ENCODE measurements at regions not wholly inside any gene's neighbourhood (a gene's known extent, or its start where the extent isn't known, plus 50 kb on each side); places are given as distances from the start of the nearest gene placed in this dataset.
"Not testable (repeated sequence)": the region's sequence is repeated elsewhere in the genome, so short reads cannot be mapped to it uniquely, and the experiment has no call there.

DNA sequence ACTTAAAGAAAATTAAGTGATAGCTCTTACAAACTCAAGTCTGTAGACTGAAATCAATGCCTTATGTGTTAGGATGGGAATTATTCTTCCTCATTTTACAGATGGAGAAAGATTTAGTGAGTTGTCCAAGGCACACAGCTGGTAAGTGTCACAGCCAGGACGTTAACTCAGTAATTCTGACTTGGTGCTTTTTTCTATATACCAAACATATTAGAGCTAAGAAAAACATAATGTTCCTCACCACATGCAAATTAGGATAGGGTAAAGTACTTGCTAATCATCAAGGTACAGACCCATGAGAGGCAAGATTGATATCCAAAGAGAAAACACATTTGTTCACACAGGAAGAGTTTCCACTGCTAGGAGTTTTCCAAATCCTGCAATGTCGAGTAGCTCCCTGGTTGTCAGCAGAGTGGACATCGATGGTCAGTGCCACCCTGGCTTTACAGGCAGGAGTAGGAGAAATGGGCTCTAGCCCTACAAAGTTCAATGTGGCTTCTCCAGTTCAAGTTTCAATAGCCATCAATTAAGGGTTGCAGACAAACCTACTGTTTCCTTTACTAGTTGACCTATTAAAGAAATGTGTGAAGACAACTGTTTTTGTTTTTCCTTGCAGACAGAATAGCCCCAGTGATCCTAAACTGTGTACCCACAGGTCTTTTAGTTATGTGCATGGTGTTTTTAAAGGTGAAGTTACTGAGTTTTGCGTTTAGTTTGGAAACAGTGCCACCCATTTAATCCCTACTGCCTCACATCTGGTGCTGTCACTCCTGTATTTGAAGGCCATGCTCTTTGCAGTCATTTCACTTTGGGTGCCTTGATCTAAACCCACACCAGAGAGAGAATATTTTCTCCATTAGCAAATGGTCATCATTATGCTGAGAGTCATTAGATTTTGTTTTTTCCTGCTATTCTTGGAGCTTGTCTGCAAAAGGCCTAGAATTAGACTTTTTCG, 460.8 kb upstream of the SMARCA2 start:
- no peak for DNase-seq (ENCODE audit: low read depth)

DNA sequence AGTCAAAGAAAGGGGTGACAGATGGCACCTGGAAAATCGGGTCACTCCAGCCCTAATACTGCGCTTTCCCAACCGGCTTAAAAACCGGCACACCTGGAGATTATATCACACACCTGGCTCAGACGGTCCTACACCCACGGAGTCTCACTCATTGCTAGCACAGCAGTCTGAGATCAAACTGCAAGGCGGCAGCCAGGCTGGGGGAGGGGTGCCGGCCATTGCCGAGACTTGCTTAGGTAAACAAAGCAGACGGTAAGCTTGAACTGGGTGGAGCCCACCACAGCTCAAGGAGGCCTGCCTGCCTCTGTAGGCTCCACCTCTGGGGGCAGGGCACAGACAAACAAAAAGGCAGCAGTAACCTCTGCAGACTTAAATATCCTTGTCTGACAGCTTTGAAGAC, 456.5 kb upstream of the SMARCA2 start:
- DNase-seq (ENCODE audit: low read depth) = not testable (repeated sequence)

DNA sequence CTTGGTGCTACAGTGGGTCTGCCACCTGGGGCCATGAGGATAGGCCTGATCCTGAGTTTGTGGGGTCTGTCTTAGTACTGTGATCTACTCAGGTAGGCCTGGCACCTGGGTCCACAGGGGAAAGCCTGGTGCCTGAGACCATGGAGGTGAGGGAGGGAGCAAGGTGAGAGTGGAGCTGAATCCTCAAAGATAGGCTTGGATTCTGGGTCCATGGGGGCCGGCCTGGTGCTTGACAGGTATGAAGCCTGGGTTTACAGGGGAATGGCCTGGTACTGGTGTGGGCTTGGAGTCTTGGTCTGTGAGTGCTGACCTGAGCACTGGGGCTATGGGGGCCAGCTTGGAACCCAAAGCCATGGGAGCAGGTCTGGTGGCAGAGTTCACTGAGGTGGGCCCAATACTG, 439.2 kb upstream of the SMARCA2 start:
- DNase-seq (ENCODE audit: low read depth) = no peak

GRCh38 chr9:1580215-1580614, 434.9 kb upstream of the SMARCA2 start:
- no peak for DNase-seq (ENCODE audit: low read depth)

GRCh38 chr9:1581926-1582325, 433.2 kb upstream of the SMARCA2 start:
- DNase-seq (ENCODE audit: low read depth) = no peak

- DNase-seq (ENCODE audit: low read depth) = no peak
Observed at GRCh38 chr9:1591310-1591709, 423.8 kb upstream of the SMARCA2 start.

GRCh38 chr9:1598270-1598669, 416.9 kb upstream of the SMARCA2 start:
- no peak for DNase-seq (ENCODE audit: low read depth)

DNA sequence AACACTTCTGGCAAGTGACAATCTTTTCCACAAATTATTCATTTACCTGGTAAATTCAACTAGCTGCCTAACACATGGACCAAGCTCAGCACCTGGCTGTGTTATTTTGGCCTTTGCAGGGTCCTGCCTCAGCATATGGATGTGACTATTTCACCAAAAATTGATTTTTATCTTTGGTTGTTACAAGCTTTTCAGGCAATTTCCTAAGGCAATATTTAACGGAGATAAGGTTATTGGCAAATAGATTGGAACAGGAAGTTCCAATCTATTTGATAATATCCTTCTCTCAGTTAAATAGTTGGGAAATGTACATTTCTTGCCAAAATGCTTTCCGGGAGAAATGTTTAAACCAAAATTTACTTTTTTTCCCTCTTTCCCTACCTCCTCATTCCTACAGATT, 415.2 kb upstream of the SMARCA2 start:
- DNase-seq (ENCODE audit: low read depth) = no peak

DNA sequence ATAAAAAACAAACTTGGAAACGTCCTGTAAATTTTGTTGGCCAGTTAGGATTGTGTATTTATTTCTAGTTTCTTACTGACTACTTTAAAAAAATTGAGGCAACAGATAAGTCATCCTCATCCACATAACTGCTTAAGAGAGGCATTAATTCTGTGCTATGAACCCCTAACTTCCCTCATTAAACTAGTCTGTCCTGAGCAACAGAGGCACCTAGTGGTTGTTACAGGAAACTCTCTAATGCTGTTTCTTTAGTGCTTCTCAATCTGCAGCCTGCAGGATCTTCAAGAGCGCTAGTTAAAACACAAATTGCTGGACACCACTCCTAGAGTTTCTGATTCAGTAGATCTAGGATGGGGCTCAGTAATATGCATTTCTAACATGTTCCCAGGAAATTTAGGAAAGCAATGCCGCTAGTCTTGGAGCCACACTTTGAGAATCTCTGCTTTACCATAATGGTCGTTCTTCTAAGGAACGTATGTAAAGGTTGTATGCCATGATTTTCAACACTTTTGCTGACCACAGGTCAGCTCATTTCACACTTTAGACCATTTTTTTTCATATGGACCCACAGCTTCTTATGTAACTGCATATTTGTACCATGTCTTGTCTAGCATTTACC, 410.1 kb upstream of the SMARCA2 start:
- no peak for DNase-seq (ENCODE audit: low read depth)

- DNase-seq (ENCODE audit: low read depth) = no peak
Observed at GRCh38 chr9:1606253-1606652, 408.9 kb upstream of the SMARCA2 start.

GRCh38 chr9:1612886-1613285, 402.3 kb upstream of the SMARCA2 start:
- DNase-seq (ENCODE audit: low read depth) = no peak

DNA sequence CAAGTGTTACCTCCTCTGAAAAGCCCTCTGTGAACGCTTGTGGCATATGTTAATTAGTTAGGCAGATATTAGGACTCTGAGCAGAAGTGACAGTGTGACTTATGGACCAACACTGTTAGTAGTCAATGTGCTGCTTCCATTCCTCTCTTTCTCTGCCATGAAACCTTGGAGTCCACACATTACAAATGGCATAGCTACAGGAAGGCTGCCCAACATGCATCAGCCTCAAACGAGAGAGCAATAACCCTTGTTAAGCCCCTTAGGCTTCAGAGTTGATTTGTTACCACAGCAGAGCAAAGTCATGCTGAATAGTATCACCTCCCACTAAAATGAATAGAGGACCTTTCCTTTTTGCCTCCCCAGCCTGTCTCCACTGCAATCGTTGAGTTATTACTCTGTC, 397.7 kb upstream of the SMARCA2 start:
- DNase-seq (ENCODE audit: low read depth) = no peak

DNA sequence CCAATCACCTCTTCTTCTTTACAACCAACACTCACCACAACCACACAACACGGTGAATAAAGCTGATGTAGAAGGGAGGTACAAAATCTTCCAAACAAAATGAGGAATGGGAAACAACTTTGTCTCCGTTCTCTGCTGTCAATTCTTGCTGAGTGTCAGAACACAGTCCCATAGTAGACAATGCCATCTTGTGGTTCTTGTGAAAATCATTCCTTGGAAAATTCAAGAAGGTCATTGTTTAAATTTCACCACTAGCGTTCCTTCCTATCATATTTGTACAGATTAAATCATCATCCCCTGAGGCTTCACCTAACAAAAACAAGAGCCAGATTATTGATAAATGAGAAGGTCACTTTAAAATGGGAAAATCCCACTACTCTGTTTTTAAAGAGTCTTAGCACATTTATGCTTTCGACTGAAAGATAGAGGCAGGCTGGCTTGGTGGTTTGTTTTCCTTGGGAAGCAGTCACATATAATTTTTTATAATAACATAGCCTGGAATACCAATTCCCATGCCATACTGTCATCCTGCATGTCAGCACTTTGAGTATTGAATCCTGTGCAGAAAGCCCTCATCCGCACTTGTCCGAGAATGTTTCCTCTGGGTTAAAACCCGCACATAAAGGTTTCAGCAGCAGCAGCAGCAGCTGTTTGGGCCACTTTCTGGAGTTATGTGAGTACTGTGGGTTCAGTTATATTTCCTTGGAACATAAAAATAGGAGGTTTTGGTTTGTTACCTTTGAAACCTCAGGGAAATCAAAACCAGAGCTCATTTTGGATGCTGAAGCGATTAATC, 395.0 kb upstream of the SMARCA2 start:
- DNase-seq (ENCODE audit: low read depth) = no peak

DNA sequence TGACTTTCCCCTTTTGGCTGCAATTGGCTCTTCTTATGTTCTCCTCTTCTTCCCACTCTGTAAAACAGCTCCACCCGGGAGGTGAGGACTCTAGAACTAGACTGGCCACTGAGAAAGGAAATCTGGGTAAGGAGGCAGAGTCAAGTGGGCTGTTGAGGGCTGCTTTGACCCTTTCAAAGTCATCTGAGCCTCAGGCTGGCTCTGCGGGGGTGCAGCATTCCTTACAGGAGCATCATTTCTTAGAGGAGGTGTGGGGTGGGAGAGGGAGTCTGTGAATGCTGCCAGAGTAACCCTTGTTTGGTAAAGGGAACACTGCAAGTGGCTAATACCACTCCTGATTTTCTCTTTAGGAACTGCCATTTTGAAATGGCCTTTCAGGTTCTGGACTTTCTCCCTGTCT, 377.7 kb upstream of the SMARCA2 start:
- no peak for DNase-seq (ENCODE audit: low read depth)

DNA sequence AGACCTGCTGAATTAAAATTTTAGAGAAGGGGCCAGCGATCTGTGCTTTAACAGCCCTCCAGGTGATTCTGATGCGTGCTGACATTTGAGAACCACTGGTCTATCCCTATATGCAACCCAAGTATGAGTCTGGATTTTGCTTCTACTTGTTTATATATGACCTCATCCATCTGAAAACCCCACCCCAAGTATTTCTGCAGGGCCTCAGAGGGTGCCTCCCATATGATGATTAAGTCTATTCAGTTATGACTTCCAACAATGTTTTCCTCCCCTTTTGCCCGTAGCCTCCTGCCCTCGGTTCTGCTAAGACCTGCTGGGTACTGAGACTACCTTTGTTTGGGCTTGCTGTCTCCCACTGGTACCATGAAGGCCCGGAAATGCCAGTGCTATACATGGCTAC, 376.0 kb upstream of the SMARCA2 start:
- no peak for DNase-seq (ENCODE audit: low read depth)

- DNase-seq (ENCODE audit: low read depth) = no peak
Observed at GRCh38 chr9:1647776-1648175, 367.4 kb upstream of the SMARCA2 start.

GRCh38 chr9:1653282-1653681, 361.9 kb upstream of the SMARCA2 start:
- no peak for DNase-seq (ENCODE audit: low read depth)

GRCh38 chr9:1658661-1659362, 356.3 kb upstream of the SMARCA2 start:
- no peak for DNase-seq (ENCODE audit: low read depth)

DNA sequence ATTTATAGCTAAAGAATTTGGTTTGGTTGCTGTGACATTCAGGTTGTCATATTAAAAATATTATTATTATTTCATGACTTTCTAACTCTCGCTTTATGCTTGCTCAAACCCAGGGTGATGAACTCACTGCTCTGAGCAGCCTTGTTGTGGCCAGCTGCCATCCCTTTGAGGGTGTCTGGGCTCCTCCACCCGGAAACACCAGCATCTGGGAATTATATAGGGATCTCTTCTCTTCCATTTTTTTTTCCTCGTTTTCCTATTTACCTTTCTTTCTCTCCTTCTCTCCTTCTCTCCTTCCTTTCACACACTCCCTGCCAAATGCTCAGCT, 355.8 kb upstream of the SMARCA2 start:
- no peak for DNase-seq (ENCODE audit: low read depth)

DNA sequence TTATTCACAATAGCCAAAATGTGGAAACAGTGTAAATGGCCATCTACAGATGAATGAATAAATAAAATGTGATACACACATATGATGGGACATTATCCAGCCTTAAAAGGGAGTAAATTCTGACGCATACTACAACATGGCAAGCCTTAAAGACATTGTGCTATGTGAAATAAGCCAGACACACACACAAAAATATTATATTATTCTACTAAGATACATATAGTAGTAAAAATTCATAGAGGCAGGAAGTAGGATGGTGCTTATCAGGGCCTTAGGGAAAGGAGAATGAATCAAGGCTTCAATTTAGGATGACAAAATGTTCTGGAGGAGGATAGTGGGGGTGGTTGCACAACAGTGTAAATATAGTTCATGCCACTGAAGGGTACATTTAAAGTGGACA, 346.7 kb upstream of the SMARCA2 start:
- DNase-seq (ENCODE audit: low read depth) = no peak

DNA sequence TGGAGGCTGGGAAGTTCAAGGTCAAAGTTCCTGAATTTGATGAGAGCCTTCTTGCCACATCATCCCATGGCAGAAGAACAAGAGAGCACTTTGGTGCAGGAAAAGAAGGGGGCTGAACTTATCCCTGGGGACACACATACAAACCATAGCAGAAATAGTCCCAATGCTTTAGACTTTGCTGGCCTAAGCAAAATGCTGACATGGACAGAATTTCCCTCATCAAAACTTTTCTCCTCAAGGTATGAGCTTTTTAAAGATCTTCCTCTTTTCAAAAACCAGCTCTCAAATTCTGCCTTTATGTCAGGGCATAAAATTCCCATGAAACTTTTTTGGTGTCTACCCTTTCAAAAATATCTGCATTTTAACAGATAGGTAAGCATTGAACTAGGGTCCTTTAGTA, 341.8 kb upstream of the SMARCA2 start:
- no peak for DNase-seq (ENCODE audit: low read depth)

DNA sequence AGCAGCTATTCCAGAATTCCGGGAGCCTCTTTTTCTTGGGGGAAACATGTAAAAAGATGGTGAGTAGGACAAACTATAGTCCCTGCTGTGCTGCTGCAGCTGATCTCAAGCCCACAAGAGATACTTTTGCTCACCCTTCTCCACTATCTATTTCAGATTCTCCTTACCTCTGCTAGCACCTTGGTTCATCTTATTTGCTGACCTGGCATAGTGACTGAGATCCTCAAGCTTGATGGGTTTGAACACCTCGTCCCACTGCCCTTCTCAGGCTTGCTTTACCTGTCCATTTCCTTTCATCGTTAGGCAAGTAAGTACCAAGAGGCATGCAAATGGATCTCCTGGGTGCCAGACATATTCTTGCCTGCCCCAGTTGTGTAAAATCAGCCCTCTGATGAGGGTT, 338.4 kb upstream of the SMARCA2 start:
- DNase-seq (ENCODE audit: low read depth) = no peak

Data from T follicular helper cell (primary cell).